ENCODE measurements at regions not wholly inside any gene's neighbourhood (a gene's known extent, or its start where the extent isn't known, plus 50 kb on each side); places are given as distances from the start of the nearest gene placed in this dataset.
"Not testable (repeated sequence)": the region's sequence is repeated elsewhere in the genome, so short reads cannot be mapped to it uniquely, and the experiment has no call there.

DNA sequence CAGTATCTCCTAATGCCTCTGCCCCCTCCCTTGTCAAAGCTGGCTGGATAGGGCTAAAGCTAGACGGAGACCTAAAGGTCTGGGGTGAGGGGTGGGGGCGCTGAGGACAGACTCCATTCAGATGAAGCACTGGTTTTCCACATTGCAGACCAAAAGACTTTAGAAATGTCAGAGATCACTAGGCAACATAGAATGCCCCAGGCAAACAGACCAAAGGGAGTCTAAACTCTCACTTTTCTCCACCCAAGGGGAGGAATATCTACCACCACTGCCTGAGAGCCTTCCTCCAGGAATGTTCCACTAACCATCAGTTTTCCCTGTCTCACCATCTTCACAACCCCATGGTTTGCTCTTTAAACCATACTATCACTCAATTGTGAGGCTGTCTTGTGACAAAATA is 106.9 kb upstream of the KRAS start:
- Histone ChIP-seq H3K27ac (ENCODE audit: low read depth in 2 of 2, low read length in 2 of 2) (no peak overlapping the region), H3K9ac (ENCODE audit: low read length in 3 of 3) (no peak overlapping the region), H3K9me3 (ENCODE audit: control insufficient read depth in 2 of 3, insufficient read depth in 1 of 3, low read length in 3 of 3) (no peaks in the 10 kb centered on the region), H3K4me1 (ENCODE audit: control insufficient read depth in 2 of 3, insufficient read depth in 2 of 3, low read depth in 1 of 3, low read length in 3 of 3) (no peaks in the 10 kb centered on the region), H3K4me3 (ENCODE audit: low read length in 3 of 3) (no peak overlapping the region), H3K27me3 (ENCODE audit: control insufficient read depth, insufficient read depth, low read length) (no peaks in the 10 kb centered on the region), H3K36me3 (ENCODE audit: control insufficient read depth in 2 of 3, insufficient read depth in 3 of 3, low read length in 3 of 3) (no peaks in the 10 kb centered on the region)
- TF ChIP-seq, protein P1, sequence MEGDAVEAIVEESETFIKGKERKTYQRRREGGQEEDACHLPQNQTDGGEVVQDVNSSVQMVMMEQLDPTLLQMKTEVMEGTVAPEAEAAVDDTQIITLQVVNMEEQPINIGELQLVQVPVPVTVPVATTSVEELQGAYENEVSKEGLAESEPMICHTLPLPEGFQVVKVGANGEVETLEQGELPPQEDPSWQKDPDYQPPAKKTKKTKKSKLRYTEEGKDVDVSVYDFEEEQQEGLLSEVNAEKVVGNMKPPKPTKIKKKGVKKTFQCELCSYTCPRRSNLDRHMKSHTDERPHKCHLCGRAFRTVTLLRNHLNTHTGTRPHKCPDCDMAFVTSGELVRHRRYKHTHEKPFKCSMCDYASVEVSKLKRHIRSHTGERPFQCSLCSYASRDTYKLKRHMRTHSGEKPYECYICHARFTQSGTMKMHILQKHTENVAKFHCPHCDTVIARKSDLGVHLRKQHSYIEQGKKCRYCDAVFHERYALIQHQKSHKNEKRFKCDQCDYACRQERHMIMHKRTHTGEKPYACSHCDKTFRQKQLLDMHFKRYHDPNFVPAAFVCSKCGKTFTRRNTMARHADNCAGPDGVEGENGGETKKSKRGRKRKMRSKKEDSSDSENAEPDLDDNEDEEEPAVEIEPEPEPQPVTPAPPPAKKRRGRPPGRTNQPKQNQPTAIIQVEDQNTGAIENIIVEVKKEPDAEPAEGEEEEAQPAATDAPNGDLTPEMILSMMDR (IDR thresholded peaks at IDR 0.05; ENCODE audit: borderline replicate concordance, extremely low read depth, insufficient read depth) = no peak
- no peak for DNase-seq
- intact Hi-C loops (cut with DNase I) = no loop called here
- FAIRE-seq = no peak

DNA sequence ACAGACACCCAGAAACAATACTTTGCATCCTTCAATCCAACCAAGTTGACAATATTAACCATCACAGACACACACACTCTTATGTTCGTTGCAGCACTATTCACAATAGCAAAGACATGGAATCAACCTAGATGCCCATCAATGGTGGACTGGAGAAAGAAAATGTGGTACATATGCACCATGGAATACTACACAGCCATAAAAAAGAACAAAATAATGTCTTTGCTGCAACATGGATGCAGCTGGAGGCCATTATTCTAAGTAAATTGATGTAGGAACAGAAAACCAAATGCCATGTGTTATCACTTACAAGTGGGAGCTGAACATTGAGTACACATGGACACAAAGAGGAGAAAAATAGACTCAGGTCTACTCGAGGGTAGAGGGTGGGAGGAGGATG is 102.2 kb upstream of the KRAS start:
- H3K9me3 ChIP-seq (ENCODE audit: control insufficient read depth in 2 of 3, insufficient read depth in 1 of 3, low read length in 3 of 3); FAIRE-seq; DNase-seq; intact Hi-C loops (cut with DNase I); H3K27ac ChIP-seq (ENCODE audit: low read depth in 2 of 2, low read length in 2 of 2); H3K4me3 ChIP-seq (ENCODE audit: low read length in 3 of 3); H3K4me1 ChIP-seq (ENCODE audit: control insufficient read depth in 2 of 3, insufficient read depth in 2 of 3, low read depth in 1 of 3, low read length in 3 of 3); H3K36me3 ChIP-seq (ENCODE audit: control insufficient read depth in 2 of 3, insufficient read depth in 3 of 3, low read length in 3 of 3); H3K27me3 ChIP-seq (ENCODE audit: control insufficient read depth, insufficient read depth, low read length); H3K9ac ChIP-seq (ENCODE audit: low read length in 3 of 3): not testable (repeated sequence)

DNA sequence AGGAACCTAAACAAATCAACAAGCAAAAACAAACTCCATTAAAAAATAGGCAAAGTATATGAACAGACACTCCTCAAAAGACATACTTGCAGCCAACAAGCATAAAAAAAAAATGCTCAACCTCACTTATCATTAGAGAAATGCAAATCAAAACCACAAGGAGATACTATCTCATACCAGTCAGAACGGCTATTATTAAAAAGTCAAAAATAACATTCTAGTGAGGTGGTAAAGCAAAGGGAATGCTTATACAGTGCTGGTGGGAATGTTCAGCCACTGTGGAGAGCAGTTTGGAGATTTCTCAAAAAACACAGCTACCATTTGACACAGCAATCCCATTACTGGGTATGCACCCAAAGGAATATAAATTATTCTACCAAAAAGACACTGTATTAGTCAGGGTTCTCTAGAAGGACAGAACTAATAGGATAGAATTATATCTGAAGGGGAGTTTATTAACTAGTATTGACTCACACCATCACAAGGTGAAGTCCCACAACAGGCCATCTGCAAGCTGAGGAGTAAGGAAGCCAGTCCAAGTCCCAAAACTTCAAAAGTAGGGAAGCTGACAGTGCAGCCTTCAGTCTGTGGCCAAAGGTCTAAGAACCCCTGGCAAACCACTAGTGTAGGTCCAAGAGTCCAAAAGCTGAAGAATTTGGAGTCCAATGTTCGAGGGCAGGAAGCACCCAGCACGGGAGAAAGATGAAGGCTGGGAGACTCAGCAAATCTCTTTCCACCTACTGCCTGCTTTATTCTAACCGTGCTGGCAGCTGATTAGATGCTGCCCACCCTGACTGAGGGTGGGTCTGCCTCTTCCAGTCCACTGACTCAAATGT is 101.6 kb upstream of the KRAS start:
- no peak overlapping the region for H3K9ac ChIP-seq (ENCODE audit: low read length in 3 of 3)
- TF ChIP-seq, protein P1 (IDR thresholded peaks at IDR 0.05; ENCODE audit: borderline replicate concordance, extremely low read depth, insufficient read depth) = no peak
- H3K36me3 ChIP-seq (ENCODE audit: control insufficient read depth in 2 of 3, insufficient read depth in 3 of 3, low read length in 3 of 3) = no peaks in the 10 kb centered on the region
- H3K9me3 ChIP-seq (ENCODE audit: control insufficient read depth in 2 of 3, insufficient read depth in 1 of 3, low read length in 3 of 3) = no peaks in the 10 kb centered on the region
- no peak for DNase-seq
- intact Hi-C loops (cut with DNase I) = no loop called here
- no peaks in the 10 kb centered on the region for H3K27me3 ChIP-seq (ENCODE audit: control insufficient read depth, insufficient read depth, low read length)
- FAIRE-seq = no peak
- no peaks in the 10 kb centered on the region for H3K4me1 ChIP-seq (ENCODE audit: control insufficient read depth in 2 of 3, insufficient read depth in 2 of 3, low read depth in 1 of 3, low read length in 3 of 3)
- no peak overlapping the region for H3K27ac ChIP-seq (ENCODE audit: low read depth in 2 of 2, low read length in 2 of 2)
- H3K4me3 ChIP-seq (ENCODE audit: low read length in 3 of 3) = no peak overlapping the region

DNA sequence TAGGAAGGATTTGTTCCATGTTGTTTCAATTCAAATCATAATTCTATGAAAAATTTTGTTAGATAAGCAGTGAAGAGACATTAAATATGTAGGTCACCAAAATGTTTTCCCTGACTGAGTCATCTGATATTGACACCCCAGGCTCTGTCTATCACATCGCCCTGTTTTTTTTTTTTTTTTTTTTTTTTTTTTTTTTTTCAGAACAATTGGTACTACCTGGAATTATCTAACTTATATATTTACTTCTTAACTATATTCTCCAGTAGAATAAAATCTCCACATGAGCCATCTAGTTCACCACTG is 97.8 kb upstream of the KRAS start:
- TF ChIP-seq, protein P1 (IDR thresholded peaks at IDR 0.05; ENCODE audit: borderline replicate concordance, extremely low read depth, insufficient read depth) = no peak
- FAIRE-seq = no peak
- H3K9me3 ChIP-seq (ENCODE audit: control insufficient read depth in 2 of 3, insufficient read depth in 1 of 3, low read length in 3 of 3) = no peaks in the 10 kb centered on the region
- intact Hi-C loops (cut with DNase I) = no loop called here
- DNase-seq = no peak
- no peaks in the 10 kb centered on the region for H3K4me1 ChIP-seq (ENCODE audit: control insufficient read depth in 2 of 3, insufficient read depth in 2 of 3, low read depth in 1 of 3, low read length in 3 of 3)
- H3K27me3 ChIP-seq (ENCODE audit: control insufficient read depth, insufficient read depth, low read length) = no peaks in the 10 kb centered on the region
- H3K9ac ChIP-seq (ENCODE audit: low read length in 3 of 3) = no peak overlapping the region
- H3K27ac ChIP-seq (ENCODE audit: low read depth in 2 of 2, low read length in 2 of 2) = no peak overlapping the region
- H3K36me3 ChIP-seq (ENCODE audit: control insufficient read depth in 2 of 3, insufficient read depth in 3 of 3, low read length in 3 of 3) = no peaks in the 10 kb centered on the region
- no peak overlapping the region for H3K4me3 ChIP-seq (ENCODE audit: low read length in 3 of 3)
